B cell (primary cell): ENCODE measurements at regions not wholly inside any gene's neighbourhood (a gene's known extent, or its start where the extent isn't known, plus 50 kb on each side); places are given as distances from the start of the nearest gene placed in this dataset.

Source experiments
- ATAC-seq: fragments of 200-7000 bp; cut with Tn5 transposase; one replicate; pipeline ENCODE4 v1.10.0; 2021; ENCODE audit warnings: low read depth, mild to moderate bottlenecking, moderate number of reproducible peaks, moderate library complexity
- CTCF ChIA-PET: fragments of 350-600 bp; sonication (Branson Sonifier 250); formaldehyde crosslinking; loops from one replicate; lab custom pipeline; 2021; ENCODE audit warnings: antibody characterized with exemption, inconsistent platforms; lab: Charles Lee
- POLR2A ChIA-PET: fragments of 350-600 bp; sonication (Branson Sonifier 250); formaldehyde crosslinking; loops from one replicate; lab custom pipeline; 2021; ENCODE audit warnings: antibody characterized with exemption; lab: Charles Lee
- DNase-seq: peaks from one replicate; pipeline ENCODE4 v3.0.0; 2013
- H2AFZ ChIP-seq: 2 replicates; pipeline ENCODE4 v1.6.1; 2012; ENCODE audit warnings: mild to moderate bottlenecking, low read depth, low read length; ENCODE audit not compliant: insufficient read depth, poor library complexity, severe bottlenecking
- H3K27ac ChIP-seq, 2 donors: 1 replicate in 1 of 2; 2 replicates in 1 of 2; pipeline ENCODE4 v1.5.1; 2012 to 2013; ENCODE audit warnings: low read length in 2 of 2, mild to moderate bottlenecking in 2 of 2, moderate library complexity in 1 of 2
- H3K27me3 ChIP-seq, 4 experiments: fragments of 200-600 bp in 1 of 4; sonication (generic) in 1 of 4; replicated peaks in 1 of 4; 1 replicate in 2 of 4; 2 replicates in 2 of 4; pipeline versions ENCODE4 v1.6.1 to v1.7.0; 2013 to 2016; ENCODE audit warnings: low read length in 3 of 4, mild to moderate bottlenecking in 2 of 4, mixed read lengths in 1 of 4, moderate library complexity in 1 of 4; ENCODE audit not compliant: insufficient read depth in 4 of 4, control insufficient read depth in 3 of 4; ENCODE audit errors: control extremely low read depth in 1 of 4
- H3K36me3 ChIP-seq, 2 experiments: replicated peaks in 1 of 2; 1 replicate in 1 of 2; 2 replicates in 1 of 2; pipeline versions ENCODE4 v1.6.1 to v1.7.1; 2013; ENCODE audit warnings: low read length in 1 of 2; ENCODE audit not compliant: insufficient read depth in 2 of 2, control insufficient read depth in 1 of 2; ENCODE audit errors: control extremely low read depth in 1 of 2, extremely low read depth in 1 of 2
- H3K4me1 ChIP-seq, 2 donors: fragments of 200-600 bp in 1 of 2; sonication (generic) in 1 of 2; 1 replicate in 1 of 2; 2 replicates in 1 of 2; pipeline versions ENCODE4 v1.5.1 to v1.6.1; 2013 to 2017; ENCODE audit warnings: low read length in 2 of 2; ENCODE audit not compliant: control insufficient read depth in 2 of 2, insufficient read depth in 2 of 2
- H3K4me2 ChIP-seq: replicated peaks from 2 replicates; pipeline ENCODE3; 2012; ENCODE audit warnings: mild to moderate bottlenecking, low read depth, low read length; ENCODE audit not compliant: poor library complexity, severe bottlenecking
- H3K4me3 ChIP-seq, 5 experiments: fragments of 200-600 bp in 1 of 5; sonication (generic) in 1 of 5; 1 replicate in 3 of 5; 2 replicates in 2 of 5; pipeline versions ENCODE4 v1.5.1 to v1.7.0; 2011 to 2016; ENCODE audit warnings: low read length in 4 of 5, mild to moderate bottlenecking in 4 of 5, low read depth in 2 of 5, control low read depth in 1 of 5, moderate library complexity in 1 of 5; ENCODE audit not compliant: insufficient read depth in 1 of 5; ENCODE audit errors: control extremely low read depth in 1 of 5, extremely low read depth in 1 of 5
- H3K79me2 ChIP-seq: fragments of 200-600 bp; sonication (generic); one replicate; pipeline ENCODE4 v1.6.0; 2016; ENCODE audit warnings: low read length; ENCODE audit not compliant: control insufficient read depth, insufficient read depth
- H3K9ac ChIP-seq: fragments of 200-600 bp; sonication (generic); 2 replicates; pipeline ENCODE4 v1.6.1; 2017; ENCODE audit warnings: mild to moderate bottlenecking, low read length, moderate library complexity
- H3K9me3 ChIP-seq, 3 donors: one replicate each; pipeline versions ENCODE4 v1.6.1 to v1.7.1; 2013; ENCODE audit warnings: low read length in 2 of 3; ENCODE audit not compliant: control insufficient read depth in 2 of 3, insufficient read depth in 1 of 3; ENCODE audit errors: control extremely low read depth in 1 of 3
- H4K20me1 ChIP-seq: 2 replicates; pipeline ENCODE4 v1.6.0; 2012; ENCODE audit warnings: mild to moderate bottlenecking, low read length; ENCODE audit not compliant: insufficient read depth, control insufficient read depth, poor library complexity, severe bottlenecking
- H3K27ac Mint-ChIP-seq: one replicate; pipeline ENCODE4 v1.8.0; 2021; ENCODE audit warnings: mixed read lengths
- H3K27me3 Mint-ChIP-seq: one replicate; pipeline ENCODE4 v1.8.0; 2021; ENCODE audit warnings: mixed read lengths
- H3K4me1 Mint-ChIP-seq: one replicate; pipeline ENCODE4 v1.8.0; 2021; ENCODE audit warnings: mixed read lengths
- H3K4me3 Mint-ChIP-seq: one replicate; pipeline ENCODE4 v1.8.0; 2021; ENCODE audit warnings: mixed read lengths
- H3K9me3 Mint-ChIP-seq: one replicate; pipeline ENCODE4 v1.8.0; 2022; ENCODE audit warnings: mixed read lengths; ENCODE audit not compliant: insufficient read depth
- EZH2 ChIP-seq: IDR thresholded peaks from 2 replicates; pipeline ENCODE4 v1.6.1; 2012; ENCODE audit warnings: borderline replicate concordance, low read depth, mild to moderate bottlenecking, moderate library complexity, low read length; ENCODE audit not compliant: insufficient read depth, poor library complexity, severe bottlenecking
- WGBS: methylation state at CpG from one replicate; pipeline ENCODE4 v1.1.5; 2013; ENCODE audit warnings: missing lambda C conversion rate; ENCODE audit not compliant: insufficient coverage; 5-methylcytosine and 5-hydroxymethylcytosine counted together
- intact Hi-C: fragments of 100-400 bp; cut with micrococcal nuclease; formaldehyde crosslinking; loops from one replicate; pipeline ENCODE4 v1.10.0; 2022
- TF ChIP-seq, protein P1 (sequence below): fragments of 200-600 bp; IDR thresholded peaks from one replicate; pipeline ENCODE4 v1.8.0; 2022; ENCODE audit warnings: antibody characterized with exemption, mild to moderate bottlenecking

GRCh38 chr4:32268863-32269262 is 1548.7 kb downstream of the PCDH7 start:
- Mint-ChIP-seq H3K4me3 (no peak overlapping the region), H3K27me3 (no peaks in the 10 kb centered on the region), H3K9me3 (peaks cover 3% of the 10 kb centered on the region), H3K27ac (no peak overlapping the region), H3K4me1 (no peaks in the 10 kb centered on the region)
- H3K4me2 ChIP-seq, result no peak overlapping the region
- H3K9ac ChIP-seq, result no peak overlapping the region
- H3K9me3 ChIP-seq, result peaks cover 0 to 7% (median 0%) of the 10 kb centered on the region in 3 donors
- no peak overlapping the region for H2AFZ ChIP-seq
- H3K36me3 ChIP-seq, result no peaks in the 10 kb centered on the region
- H3K79me2 ChIP-seq, result no peaks in the 10 kb centered on the region
- no peaks in the 10 kb centered on the region for H4K20me1 ChIP-seq
- no peak for DNase-seq
- POLR2A ChIA-PET, result no interaction called here
- no peak for TF ChIP-seq EZH2
- TF ChIP-seq, protein P1, sequence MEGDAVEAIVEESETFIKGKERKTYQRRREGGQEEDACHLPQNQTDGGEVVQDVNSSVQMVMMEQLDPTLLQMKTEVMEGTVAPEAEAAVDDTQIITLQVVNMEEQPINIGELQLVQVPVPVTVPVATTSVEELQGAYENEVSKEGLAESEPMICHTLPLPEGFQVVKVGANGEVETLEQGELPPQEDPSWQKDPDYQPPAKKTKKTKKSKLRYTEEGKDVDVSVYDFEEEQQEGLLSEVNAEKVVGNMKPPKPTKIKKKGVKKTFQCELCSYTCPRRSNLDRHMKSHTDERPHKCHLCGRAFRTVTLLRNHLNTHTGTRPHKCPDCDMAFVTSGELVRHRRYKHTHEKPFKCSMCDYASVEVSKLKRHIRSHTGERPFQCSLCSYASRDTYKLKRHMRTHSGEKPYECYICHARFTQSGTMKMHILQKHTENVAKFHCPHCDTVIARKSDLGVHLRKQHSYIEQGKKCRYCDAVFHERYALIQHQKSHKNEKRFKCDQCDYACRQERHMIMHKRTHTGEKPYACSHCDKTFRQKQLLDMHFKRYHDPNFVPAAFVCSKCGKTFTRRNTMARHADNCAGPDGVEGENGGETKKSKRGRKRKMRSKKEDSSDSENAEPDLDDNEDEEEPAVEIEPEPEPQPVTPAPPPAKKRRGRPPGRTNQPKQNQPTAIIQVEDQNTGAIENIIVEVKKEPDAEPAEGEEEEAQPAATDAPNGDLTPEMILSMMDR, result no peak
- H3K27me3 ChIP-seq, result no peaks in the 10 kb centered on the region
- no CpG with 5 or more reads among the region's 1 CpG for WGBS
- H3K27ac ChIP-seq, result no peak overlapping the region
- no peak for ATAC-seq
- no peaks in the 10 kb centered on the region for H3K4me1 ChIP-seq
- no peak overlapping the region for H3K4me3 ChIP-seq
- CTCF ChIA-PET, result no interaction called here
- intact Hi-C loops, result no loop called here

DNA sequence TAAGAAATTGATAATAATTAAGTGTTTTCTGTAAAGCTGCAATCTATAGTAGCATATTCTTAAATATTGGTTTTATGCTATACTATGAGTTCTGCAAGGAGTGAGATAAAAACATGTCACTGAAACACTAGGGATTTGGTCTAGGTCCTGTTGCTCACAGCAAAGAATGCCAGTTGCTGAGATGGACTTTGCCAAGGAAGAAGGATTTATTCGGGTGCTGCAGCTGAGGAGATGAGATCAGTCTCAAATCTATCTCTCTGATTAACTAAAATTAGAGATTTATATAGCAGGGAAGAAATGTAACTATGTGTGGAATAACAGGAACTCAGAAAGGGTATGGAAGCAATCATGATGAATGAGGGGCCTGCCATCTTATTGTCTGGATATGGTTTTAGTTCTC is 1569.9 kb downstream of the PCDH7 start:
- ChIA-PET POLR2A (no interaction called here), CTCF (no interaction called here)
- intact Hi-C loops, result no loop called here
- H3K27me3 ChIP-seq, result no peaks in the 10 kb centered on the region
- H3K36me3 ChIP-seq, result no peaks in the 10 kb centered on the region
- Mint-ChIP-seq H3K4me3 (no peak overlapping the region), H3K27ac (no peak overlapping the region), H3K4me1 (no peaks in the 10 kb centered on the region), H3K9me3 (no peaks in the 10 kb centered on the region), H3K27me3 (no peaks in the 10 kb centered on the region)
- WGBS, result no CpG with 5 or more reads among the region's 1 CpG
- H3K9ac ChIP-seq, result no peak overlapping the region
- H3K79me2 ChIP-seq, result no peaks in the 10 kb centered on the region
- no peaks in the 10 kb centered on the region for H3K9me3 ChIP-seq
- H3K4me2 ChIP-seq, result no peak overlapping the region
- DNase-seq (no peak), ATAC-seq (no peak)
- no peak overlapping the region for H2AFZ ChIP-seq
- no peak overlapping the region for H3K4me3 ChIP-seq
- no peaks in the 10 kb centered on the region for H4K20me1 ChIP-seq
- no peak overlapping the region for H3K27ac ChIP-seq
- no peaks in the 10 kb centered on the region for H3K4me1 ChIP-seq
- TF ChIP-seq, protein P1, result no peak
- TF ChIP-seq EZH2, result no peak
